Stimulated activated naive CD4-positive, alpha-beta T cell treated with Interleukin-2 at 50 U/mL for 16 hours (primary cell): ENCODE measurements at regions not wholly inside any gene's neighbourhood (a gene's known extent, or its start where the extent isn't known, plus 50 kb on each side); places are given as distances from the start of the nearest gene placed in this dataset.

Experiments
- DNase-seq: peaks from one replicate; lab custom pipeline; 2025; lab: John Stamatoyannopoulos, UW

DNA sequence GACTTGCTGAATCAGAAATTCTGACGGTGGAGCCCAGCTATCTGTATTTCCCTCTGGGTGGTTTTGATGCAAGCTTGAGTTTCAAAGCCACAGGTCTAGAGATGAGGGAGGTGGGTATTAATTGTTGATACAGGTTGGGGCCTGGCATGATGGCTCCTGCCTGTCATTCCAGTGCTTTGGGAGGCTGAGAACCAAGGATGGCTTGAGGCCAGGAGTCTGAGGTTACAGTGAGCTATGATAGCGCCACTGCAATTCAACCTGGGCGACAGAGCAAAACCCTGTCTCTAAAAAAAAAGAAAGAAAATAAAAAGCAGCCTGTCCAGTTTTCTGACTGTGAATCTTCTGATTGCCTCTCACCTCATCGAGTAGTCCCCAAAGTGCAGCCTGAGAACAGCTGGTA lies 184.8 kb upstream of the SASH1 start:
- no peak for DNase-seq

DNA sequence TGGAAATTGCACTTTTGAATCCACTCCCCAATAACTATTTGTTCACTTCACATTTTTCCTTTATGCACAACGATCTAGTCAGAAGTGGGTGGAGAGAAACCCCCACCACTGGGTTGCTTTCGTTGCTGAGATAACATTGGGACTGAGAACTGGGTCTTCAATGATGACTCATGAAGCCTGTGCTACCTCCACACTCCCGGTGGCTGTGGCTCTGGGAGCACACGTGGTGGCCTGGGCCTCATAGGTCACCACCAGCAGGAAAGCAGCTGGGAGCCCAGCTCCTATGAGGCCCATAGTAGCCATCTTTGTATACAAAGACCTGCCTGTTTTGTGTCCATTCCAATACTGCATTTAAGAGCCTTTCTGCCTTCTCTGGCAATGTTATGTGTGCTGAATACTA lies 178.0 kb upstream of the SASH1 start:
- no peak for DNase-seq

DNA sequence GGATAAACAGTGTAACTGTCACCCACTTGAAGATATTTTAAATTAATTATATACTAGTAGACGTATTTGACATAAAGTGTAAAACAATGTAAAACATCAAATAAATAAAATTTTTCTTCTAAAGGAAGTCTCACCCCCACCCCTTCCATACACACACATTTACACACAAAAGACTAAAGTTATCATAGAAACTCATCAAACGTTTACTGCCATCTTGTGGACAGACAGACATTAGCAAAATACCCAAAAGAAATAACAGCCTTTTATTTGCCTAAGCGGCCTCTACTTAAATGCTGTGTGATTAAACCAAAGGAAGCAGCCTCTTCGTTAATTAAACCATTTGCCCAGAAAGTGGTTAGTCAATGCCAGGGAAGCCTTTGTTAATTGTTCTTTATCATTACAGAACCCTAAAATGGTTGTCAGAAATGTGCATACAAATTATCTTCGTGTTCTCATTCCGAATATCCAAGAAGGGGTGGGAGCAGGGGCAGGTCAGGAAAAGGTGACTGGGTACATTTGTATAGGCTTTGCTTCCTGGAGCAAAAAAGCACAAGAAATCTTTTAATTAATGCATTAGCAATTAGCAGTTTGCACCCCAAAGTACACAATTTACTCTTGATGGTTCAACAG lies 176.2 kb upstream of the SASH1 start:
- DNase-seq, result no peak

DNA sequence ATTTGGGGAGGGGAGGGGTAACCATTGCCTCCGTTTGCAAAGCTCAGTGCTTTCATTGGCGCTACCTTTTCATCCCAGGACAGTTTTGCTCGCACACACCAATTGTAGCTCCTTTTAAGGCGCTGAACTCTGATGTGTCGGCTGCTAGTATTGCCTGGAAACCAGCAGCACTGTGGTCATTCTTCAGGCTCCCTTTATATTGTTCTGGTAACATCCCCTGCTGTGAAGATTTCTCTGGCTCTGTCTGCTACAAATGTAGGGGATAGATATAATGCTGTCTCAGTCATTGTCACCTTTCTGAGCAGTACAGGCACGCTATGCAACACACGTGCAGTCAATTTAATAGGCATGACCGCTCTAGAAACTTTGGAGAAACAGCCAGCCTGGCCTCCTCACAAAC lies 172.9 kb upstream of the SASH1 start:
- no peak for DNase-seq

GRCh38 chr6:148170286-148170685 lies 172.4 kb upstream of the SASH1 start:
- DNase-seq, result no peak

- DNase-seq, result no peak
Observed at GRCh38 chr6:148173548-148173947, 169.1 kb upstream of the SASH1 start.

- DNase-seq, result no peak
Observed at GRCh38 chr6:148175550-148176188, 167.0 kb upstream of the SASH1 start.

- DNase-seq, result no peak
Observed at GRCh38 chr6:148177589-148178233, 164.9 kb upstream of the SASH1 start.

GRCh38 chr6:148179786-148180185 lies 162.9 kb upstream of the SASH1 start:
- no peak for DNase-seq

DNA sequence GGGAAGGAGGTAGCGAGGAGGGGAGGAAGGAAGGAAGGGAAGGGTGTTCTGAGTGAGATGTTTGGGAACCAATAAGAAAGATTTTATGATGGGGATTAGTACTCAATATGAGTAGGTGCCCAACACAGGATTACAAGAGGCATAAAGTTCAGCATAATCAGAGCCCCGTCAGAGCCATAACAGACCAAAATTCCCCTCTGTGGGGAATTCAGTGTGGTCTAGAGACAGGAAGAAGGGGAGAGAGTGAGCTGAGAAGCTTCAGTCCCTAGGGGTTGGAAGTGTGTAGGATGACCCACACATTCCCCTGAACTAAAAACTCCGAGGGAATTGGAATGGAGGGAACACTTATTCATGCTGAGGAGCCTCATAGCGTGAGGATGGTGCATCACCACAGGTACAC lies 160.3 kb upstream of the SASH1 start:
- DNase-seq, result no peak

DNA sequence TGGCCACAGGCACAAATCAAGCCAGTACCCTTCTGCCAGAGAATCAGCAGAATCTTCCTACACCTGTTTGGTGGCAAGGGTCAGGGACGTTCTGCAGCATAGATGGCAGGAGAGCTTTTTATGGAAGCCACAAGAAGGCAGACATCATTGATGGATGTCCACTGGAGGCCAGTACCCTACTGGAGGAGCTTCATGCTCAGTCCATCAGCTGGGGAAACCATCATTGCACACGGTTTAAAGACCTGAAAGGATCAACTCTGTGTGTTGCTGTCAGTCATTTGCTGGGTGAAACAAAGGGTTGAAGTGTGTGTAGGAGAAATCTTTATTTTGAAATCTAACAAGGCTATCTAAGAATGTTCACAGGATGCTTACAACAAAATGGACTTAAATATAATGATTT lies 158.9 kb upstream of the SASH1 start:
- DNase-seq, result no peak

DNA sequence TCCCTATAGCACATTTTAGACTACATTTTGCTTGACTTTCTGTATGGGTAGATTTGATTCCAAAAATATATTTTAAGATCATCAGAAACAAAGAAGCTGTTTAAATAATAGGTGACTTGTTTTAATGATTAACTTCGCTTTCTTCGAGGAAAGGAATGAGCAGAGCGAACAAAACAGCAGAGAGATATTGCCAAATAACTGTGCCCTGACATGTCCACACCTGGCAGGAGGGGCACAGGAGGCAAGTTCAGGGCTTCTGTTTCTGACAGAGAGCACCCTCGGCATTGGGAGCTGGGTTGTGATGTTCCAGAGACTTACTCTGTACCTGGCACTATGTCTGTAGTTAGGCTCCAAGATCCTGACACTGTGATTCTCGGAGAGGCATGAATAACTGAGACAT lies 155.7 kb upstream of the SASH1 start:
- DNase-seq, result no peak

- DNase-seq, result no peak
Observed at GRCh38 chr6:148192310-148192709, 150.3 kb upstream of the SASH1 start.

DNA sequence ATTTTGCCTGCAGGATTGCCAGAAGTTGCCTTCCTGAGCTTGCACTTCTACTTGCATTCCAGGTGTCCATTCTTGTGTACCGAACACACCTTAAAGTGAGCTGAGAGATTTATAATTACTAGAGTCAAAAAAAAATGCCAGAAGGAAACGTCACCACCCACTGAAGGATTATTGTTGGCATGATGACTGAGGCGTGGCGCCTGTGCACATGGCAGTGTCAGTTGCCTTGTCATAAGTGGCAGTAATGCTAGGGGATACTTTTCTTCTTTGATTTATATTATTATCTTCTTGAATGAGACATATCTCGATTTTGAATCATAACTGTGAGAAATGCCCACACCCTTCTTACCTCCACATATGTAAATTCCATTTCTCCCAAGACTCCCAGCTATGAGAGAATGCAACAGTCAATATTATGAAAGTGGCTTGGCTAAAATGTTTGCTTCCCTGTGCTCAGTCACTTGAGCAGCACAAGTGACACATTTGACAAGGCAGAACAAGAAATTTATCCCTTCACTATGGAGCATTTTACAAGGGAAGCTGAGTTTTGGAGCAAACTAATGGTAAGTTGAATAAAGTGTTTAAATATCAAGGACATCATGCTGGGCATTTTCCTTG lies 149.5 kb upstream of the SASH1 start:
- no peak for DNase-seq

GRCh38 chr6:148195511-148195910 lies 147.1 kb upstream of the SASH1 start:
- no peak for DNase-seq

DNA sequence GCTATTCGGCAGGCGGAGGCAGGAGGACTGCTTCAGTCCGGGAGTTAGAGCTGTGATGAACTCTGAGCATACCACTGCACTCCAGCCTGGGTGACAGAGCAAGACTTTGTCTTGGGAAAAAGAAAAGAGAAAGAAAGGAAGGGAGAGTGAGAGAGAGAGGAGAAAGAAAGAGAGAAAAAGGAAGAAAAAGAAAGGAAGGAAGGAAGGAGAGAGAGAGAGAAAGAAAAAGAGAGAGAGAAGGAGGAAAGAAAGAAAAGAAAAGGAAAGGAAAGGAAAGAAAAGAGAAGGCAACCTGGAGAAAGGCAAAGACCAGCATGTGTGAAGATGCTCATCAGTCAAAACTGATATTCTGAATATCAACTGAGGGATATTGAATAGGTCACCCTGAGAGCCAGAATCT lies 143.1 kb upstream of the SASH1 start:
- no peak for DNase-seq

DNA sequence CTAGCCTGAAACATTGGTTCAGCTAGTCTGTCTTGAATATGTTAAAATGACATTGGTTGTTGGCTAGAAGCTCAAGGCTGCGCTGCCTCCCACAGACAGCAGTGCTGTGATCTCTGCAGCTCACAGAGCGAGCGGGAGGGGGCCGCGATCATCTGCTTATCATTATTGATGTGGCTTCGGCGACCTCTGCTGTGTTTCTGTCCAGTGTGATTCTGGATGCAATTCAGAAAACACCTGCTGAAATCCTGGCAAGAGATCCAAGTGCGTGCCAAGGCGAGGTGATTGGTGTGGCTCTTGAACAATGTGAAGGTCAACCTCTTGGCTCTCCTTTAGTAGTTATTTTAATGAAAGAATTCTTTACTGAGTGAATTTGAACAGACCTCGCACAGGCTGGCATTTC lies 142.3 kb upstream of the SASH1 start:
- no peak for DNase-seq

- DNase-seq, result no peak
Observed at GRCh38 chr6:148200781-148201180, 141.9 kb upstream of the SASH1 start.

GRCh38 chr6:148203281-148203925 lies 139.2 kb upstream of the SASH1 start:
- DNase-seq, result no peak

- DNase-seq, result peak; percentile 45
Observed at GRCh38 chr6:148203970-148204369, 138.7 kb upstream of the SASH1 start.

DNA sequence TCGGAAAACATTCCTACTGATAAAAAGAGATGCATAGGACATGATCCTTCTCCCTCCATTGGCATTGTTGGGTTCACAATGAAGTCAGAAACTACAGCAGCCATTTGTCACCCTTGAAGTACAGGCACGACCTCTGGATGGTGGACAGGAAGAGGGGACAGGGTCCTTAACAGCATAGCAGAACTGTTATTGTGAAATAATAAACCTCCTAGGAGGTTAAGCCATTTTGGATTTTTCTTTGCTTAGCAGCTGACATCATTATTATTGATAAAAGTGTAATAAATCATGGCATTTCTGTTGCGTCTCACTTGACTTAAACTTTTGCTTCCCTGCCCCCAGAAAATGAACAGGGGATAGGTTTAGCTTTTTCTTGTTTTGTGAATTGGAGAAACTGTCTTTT lies 134.3 kb upstream of the SASH1 start:
- DNase-seq, result no peak

- DNase-seq, result no peak
Observed at GRCh38 chr6:148211777-148212324, 130.8 kb upstream of the SASH1 start.
